ENCODE measurements at regions not wholly inside any gene's neighbourhood (a gene's known extent, or its start where the extent isn't known, plus 50 kb on each side); places are given as distances from the start of the nearest gene placed in this dataset.
A peak's percentile ranks its signal among the peaks of the same experiment; 100 is the strongest.

- no peak for DNase-seq (ENCODE audit: low read depth in 2 of 2)
These were observed 236.9 kb upstream of the PLEKHG7 start for GRCh38 chr12:92465786-92466295.

GRCh38 chr12:92464911-92465310, 237.9 kb upstream of the PLEKHG7 start:
- no peak for DNase-seq (ENCODE audit: low read depth in 2 of 2)

GRCh38 chr12:92463171-92463570, 239.6 kb upstream of the PLEKHG7 start:
- no peak for DNase-seq (ENCODE audit: low read depth in 2 of 2)

GRCh38 chr12:92462527-92462926, 240.3 kb upstream of the PLEKHG7 start:
- no peak for DNase-seq (ENCODE audit: low read depth in 2 of 2)

- DNase-seq (ENCODE audit: low read depth in 2 of 2): no peak
These were observed 240.7 kb upstream of the PLEKHG7 start for GRCh38 chr12:92462049-92462448.

GRCh38 chr12:92459850-92460249, 242.9 kb upstream of the PLEKHG7 start:
- no peak for DNase-seq (ENCODE audit: low read depth in 2 of 2)

- no peak for DNase-seq (ENCODE audit: low read depth in 2 of 2)
These were observed 243.8 kb upstream of the PLEKHG7 start for GRCh38 chr12:92458996-92459395.

- DNase-seq (ENCODE audit: low read depth in 2 of 2): no peak
These were observed 245.2 kb upstream of the PLEKHG7 start for GRCh38 chr12:92457458-92458180.

- DNase-seq (ENCODE audit: low read depth in 2 of 2): no peak
These were observed 250.0 kb upstream of the PLEKHG7 start for GRCh38 chr12:92452763-92453162.

GRCh38 chr12:92446083-92446460, 256.7 kb upstream of the PLEKHG7 start:
- no peak for DNase-seq (ENCODE audit: low read depth in 2 of 2)

GRCh38 chr12:92445253-92446082, 257.3 kb upstream of the PLEKHG7 start:
- no peak for DNase-seq (ENCODE audit: low read depth in 2 of 2)

GRCh38 chr12:92444763-92445162, 258.0 kb upstream of the PLEKHG7 start:
- no peak for DNase-seq (ENCODE audit: low read depth in 2 of 2)

- DNase-seq (ENCODE audit: low read depth in 2 of 2): no peak
These were observed 260.0 kb upstream of the PLEKHG7 start for GRCh38 chr12:92442782-92443181.

- DNase-seq (ENCODE audit: low read depth in 2 of 2): no peak
These were observed 262.7 kb upstream of the PLEKHG7 start for GRCh38 chr12:92440072-92440471.

- no peak for DNase-seq (ENCODE audit: low read depth in 2 of 2)
These were observed 263.4 kb upstream of the PLEKHG7 start for GRCh38 chr12:92439420-92439805.

- no peak for DNase-seq (ENCODE audit: low read depth in 2 of 2)
These were observed 264.0 kb upstream of the PLEKHG7 start for GRCh38 chr12:92438641-92439419.

- no peak for DNase-seq (ENCODE audit: low read depth in 2 of 2)
These were observed 265.3 kb upstream of the PLEKHG7 start for GRCh38 chr12:92437452-92437851.

- no peak for DNase-seq (ENCODE audit: low read depth in 2 of 2)
These were observed 265.9 kb upstream of the PLEKHG7 start for GRCh38 chr12:92436856-92437255.

GRCh38 chr12:92434607-92435025, 268.2 kb upstream of the PLEKHG7 start:
- DNase-seq (ENCODE audit: low read depth in 2 of 2): no peak

GRCh38 chr12:92432724-92433441, 269.9 kb upstream of the PLEKHG7 start:
- DNase-seq (ENCODE audit: low read depth in 2 of 2): no peak

- peak in 1 of 2 experiments; percentile 15 for DNase-seq (ENCODE audit: low read depth in 2 of 2)
These were observed 271.6 kb upstream of the PLEKHG7 start for GRCh38 chr12:92431146-92431545.
